Cardiac muscle cell (in vitro differentiated cells and primary cell): ENCODE measurements at regions not wholly inside any gene's neighbourhood (a gene's known extent, or its start where the extent isn't known, plus 50 kb on each side); places are given as distances from the start of the nearest gene placed in this dataset.
A peak's percentile ranks its signal among the peaks of the same experiment; 100 is the strongest.

Source experiments
- DNase-seq, 2 donors: peaks; one replicate each; pipeline versions ENCODE4 v3.0.0 to v3.0.0-alpha.2; 2010 to 2017; ENCODE audit warnings: low read depth in 1 of 2, low spot score in 1 of 2
- H3K27ac ChIP-seq: fragments of 200-600 bp; sonication (generic); 2 replicates; pipeline ENCODE4 v1.5.1; 2016
- H3K27me3 ChIP-seq: fragments of 200-600 bp; sonication (generic); 2 replicates; pipeline ENCODE4 v1.6.0; 2016; ENCODE audit warnings: control low read depth
- H3K36me3 ChIP-seq: fragments of 200-600 bp; sonication (generic); 2 replicates; pipeline ENCODE4 v1.5.1; 2016; ENCODE audit warnings: control low read depth
- H3K4me1 ChIP-seq: fragments of 200-600 bp; sonication (generic); 2 replicates; pipeline ENCODE4 v1.8.1; 2017; ENCODE audit warnings: low read depth, mild to moderate bottlenecking, mixed run types
- H3K4me3 ChIP-seq: fragments of 200-600 bp; sonication (generic); 2 replicates; pipeline ENCODE4 v1.5.1; 2016; ENCODE audit warnings: mild to moderate bottlenecking
- H3K9me3 ChIP-seq: fragments of 200-600 bp; sonication (generic); 2 replicates; pipeline ENCODE4 v1.5.1; 2017; ENCODE audit warnings: low read depth, mild to moderate bottlenecking, control low read depth
- TF ChIP-seq, protein P1 (sequence below): IDR thresholded peaks from 2 replicates; pipeline ENCODE4 v1.5.1; 2012; ENCODE audit warnings: low read depth, mild to moderate bottlenecking, low read length

DNA sequence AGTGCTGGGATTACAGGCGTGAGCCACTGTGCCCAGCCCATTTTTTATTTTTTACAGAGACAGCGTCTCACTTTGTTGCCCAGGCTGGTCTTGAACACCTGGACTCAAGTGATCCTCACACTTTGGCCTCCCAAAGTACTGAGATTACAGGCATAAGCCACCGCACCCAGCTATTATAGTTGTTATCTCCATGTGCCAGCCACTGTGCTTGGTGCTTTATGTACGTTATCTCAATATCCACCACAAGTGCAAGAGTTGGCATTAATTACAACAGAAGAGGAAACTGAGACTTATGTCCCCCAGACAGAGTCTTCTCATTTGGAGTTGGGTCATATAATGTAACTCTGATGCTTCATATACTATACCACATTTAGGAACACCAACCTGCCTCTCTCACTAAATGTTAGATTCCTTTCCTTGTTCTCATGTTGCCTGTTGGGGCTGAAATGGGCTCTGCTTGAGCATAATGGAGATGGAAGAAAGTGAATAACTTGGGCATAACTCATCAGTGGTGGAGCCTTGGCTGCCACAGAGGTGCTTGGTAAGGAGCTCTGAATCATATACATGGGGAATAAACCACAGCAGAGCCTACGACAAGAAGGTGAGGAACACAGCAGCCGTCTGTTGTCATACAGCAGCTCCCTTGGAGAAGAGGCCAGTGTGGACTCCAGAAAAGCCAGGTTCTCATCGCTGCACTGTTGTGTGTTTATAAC, 84.3 kb downstream of the SPRY1 start:
- H3K4me3 ChIP-seq = no peak overlapping the region
- H3K27me3 ChIP-seq = no peaks in the 10 kb centered on the region
- H3K36me3 ChIP-seq = no peaks in the 10 kb centered on the region
- TF ChIP-seq, protein P1, sequence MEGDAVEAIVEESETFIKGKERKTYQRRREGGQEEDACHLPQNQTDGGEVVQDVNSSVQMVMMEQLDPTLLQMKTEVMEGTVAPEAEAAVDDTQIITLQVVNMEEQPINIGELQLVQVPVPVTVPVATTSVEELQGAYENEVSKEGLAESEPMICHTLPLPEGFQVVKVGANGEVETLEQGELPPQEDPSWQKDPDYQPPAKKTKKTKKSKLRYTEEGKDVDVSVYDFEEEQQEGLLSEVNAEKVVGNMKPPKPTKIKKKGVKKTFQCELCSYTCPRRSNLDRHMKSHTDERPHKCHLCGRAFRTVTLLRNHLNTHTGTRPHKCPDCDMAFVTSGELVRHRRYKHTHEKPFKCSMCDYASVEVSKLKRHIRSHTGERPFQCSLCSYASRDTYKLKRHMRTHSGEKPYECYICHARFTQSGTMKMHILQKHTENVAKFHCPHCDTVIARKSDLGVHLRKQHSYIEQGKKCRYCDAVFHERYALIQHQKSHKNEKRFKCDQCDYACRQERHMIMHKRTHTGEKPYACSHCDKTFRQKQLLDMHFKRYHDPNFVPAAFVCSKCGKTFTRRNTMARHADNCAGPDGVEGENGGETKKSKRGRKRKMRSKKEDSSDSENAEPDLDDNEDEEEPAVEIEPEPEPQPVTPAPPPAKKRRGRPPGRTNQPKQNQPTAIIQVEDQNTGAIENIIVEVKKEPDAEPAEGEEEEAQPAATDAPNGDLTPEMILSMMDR = no peak
- DNase-seq = peak; percentile 27 to 34
- no peaks in the 10 kb centered on the region for H3K9me3 ChIP-seq
- no peak overlapping the region for H3K27ac ChIP-seq
- peaks cover 11% of the 10 kb centered on the region for H3K4me1 ChIP-seq

DNA sequence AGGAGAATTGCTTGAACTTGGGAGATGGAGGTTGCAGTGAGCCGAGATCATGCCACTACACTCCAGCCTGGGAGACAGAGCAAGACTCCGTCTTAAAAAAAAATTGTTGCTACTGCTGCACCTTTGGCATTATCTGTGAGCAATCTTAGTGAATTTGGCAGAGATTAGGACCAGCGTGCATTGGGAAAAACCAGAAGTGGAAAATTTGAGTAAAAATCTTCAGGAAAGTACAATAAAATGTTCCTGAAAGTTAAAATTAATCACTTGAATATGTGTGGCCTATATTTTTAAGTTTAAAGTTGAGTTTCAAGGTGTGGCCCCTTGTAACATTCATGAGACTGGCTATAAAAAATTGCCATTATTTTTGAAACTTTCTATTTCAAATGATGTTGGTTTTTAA, 85.1 kb downstream of the SPRY1 start:
- Histone ChIP-seq H3K9me3 (no peaks in the 10 kb centered on the region), H3K27me3 (no peaks in the 10 kb centered on the region), H3K4me1 (peaks cover 11% of the 10 kb centered on the region), H3K36me3 (no peaks in the 10 kb centered on the region), H3K27ac (no peak overlapping the region), H3K4me3 (no peak overlapping the region)
- DNase-seq = no peak
- TF ChIP-seq, protein P1 = no peak

DNA sequence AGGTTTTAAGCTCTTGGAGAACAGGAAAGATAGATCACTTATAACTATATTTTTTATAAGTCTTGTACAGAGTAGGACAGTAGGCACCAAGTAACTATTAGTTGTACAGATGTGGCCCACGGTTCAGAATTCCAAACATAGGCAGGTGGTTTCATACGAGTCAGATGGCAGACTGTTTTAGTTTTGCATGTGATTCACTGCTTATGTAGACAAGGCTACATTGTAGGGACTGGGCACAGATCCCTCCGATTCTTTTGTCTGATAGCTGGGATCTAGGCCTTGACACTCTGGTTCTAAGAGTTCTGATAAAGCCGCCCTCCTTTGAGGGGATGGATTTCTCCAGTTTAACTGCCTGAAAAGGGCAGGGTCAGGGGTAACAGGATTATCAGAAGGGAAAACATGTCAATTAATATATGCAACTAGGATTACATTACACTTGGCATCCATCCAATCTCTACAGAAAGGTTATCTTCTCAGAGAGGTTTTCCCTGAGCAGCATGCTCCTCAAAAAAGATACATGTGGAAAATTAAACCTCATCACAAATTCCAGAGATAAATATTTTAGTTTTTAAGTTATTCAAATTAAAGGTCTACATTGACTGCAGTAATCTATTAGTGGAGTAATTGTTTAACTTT, 87.8 kb downstream of the SPRY1 start:
- Histone ChIP-seq H3K4me3 (no peak overlapping the region), H3K9me3 (no peaks in the 10 kb centered on the region), H3K27me3 (no peaks in the 10 kb centered on the region), H3K27ac (no peak overlapping the region), H3K4me1 (peaks cover 3% of the 10 kb centered on the region), H3K36me3 (no peaks in the 10 kb centered on the region)
- no peak for DNase-seq
- TF ChIP-seq, protein P1 = no peak

DNA sequence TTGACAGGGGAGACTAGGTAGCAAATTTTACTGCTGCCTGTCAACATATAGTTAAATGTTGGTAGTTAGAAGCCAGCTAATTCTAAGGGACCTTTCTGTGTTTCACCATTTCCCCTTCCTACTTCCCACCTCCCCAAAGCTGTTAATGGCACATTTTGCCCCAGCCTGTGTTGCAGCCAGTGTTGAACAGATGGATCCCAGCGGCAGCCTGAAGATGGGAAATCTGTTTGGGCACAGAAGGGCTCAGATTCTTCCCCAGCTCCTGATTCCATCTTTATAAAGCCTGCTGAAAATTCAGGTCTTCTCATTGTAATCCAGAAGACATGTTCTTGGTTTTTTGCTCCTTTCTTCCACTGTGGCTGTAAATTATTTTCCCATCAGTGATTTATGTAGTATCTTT, 89.0 kb downstream of the SPRY1 start:
- DNase-seq = no peak
- no peak overlapping the region for H3K27ac ChIP-seq
- no peaks in the 10 kb centered on the region for H3K9me3 ChIP-seq

DNA sequence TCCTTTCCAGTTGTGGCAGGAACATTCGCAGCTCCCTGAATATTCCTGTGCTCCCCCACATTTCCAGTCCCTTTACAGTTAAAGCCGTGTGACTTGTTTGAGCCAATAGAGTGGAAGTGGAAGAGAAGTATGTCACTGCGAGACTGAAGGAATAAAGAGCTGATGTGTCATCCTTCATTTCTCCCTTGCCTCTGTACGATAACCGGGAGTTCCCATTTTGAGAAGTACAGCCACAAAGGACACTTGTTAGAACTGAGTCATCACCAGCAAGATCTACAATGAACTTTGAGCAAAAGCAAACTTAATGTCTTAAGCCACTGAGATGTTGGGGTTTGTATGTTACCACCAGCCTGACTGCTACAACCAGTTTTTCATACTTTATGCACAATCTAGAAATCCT, 92.3 kb downstream of the SPRY1 start:
- Histone ChIP-seq H3K4me1 (no peaks in the 10 kb centered on the region), H3K27me3 (no peaks in the 10 kb centered on the region), H3K36me3 (no peaks in the 10 kb centered on the region), H3K27ac (no peak overlapping the region), H3K4me3 (no peak overlapping the region), H3K9me3 (no peaks in the 10 kb centered on the region)
- TF ChIP-seq, protein P1 = no peak
- peak in 1 of 2 donors; percentile 50 for DNase-seq

More for the DNA sequence above, 89.0 kb downstream of the SPRY1 start:
- no peaks in the 10 kb centered on the region for H3K36me3 ChIP-seq
- TF ChIP-seq, protein P1 = no peak
- H3K27me3 ChIP-seq = no peaks in the 10 kb centered on the region
- no peak overlapping the region for H3K4me3 ChIP-seq
- no peaks in the 10 kb centered on the region for H3K4me1 ChIP-seq
